ENCODE measurements at regions not wholly inside any gene's neighbourhood (a gene's known extent, or its start where the extent isn't known, plus 50 kb on each side); places are given as distances from the start of the nearest gene placed in this dataset.
"Not testable (repeated sequence)": the region's sequence is repeated elsewhere in the genome, so short reads cannot be mapped to it uniquely, and the experiment has no call there.

DNA sequence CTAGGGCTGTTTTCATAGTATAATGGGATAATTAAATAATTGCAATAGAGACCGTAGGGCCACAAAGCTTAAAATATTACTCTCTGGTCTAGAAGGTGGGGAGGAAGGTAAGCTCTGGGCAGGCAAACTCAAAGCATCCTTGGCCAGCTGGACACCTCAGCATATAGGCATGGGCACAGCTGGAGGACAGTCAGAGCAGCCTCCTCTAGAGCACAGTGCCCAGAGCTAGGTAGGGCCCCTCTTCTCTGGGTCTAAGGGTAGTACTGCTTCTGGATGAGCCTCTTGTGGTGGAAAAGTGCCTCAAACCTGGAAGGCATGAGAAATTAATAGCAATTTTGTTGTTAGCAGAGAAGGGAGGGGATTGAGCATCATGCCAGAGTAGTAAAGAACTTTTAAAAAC, 116.9 kb upstream of the FOXN2 start:
- DNase-seq, result no peak

DNA sequence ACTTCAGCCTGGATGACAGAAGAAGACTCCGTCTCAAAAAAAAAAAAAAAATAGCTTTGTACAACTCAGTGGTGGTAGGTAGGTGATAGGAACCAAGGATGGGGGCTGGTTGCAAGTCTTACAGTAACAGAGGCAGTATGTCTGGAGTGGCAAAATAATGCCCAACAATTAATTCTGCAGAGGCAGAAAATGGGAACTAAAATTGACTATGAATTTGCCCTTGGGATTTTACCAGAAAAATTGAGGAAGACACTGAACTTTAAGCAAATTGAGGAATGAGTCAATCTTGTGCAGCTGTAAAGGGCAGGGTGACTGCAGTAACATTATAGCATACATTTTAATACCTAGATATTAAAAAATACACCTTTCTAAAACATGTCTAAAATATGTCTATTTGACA, 116.1 kb upstream of the FOXN2 start:
- DNase-seq, result no peak

GRCh38 chr2:48199070-48199469, 115.4 kb upstream of the FOXN2 start:
- DNase-seq, result no peak

DNA sequence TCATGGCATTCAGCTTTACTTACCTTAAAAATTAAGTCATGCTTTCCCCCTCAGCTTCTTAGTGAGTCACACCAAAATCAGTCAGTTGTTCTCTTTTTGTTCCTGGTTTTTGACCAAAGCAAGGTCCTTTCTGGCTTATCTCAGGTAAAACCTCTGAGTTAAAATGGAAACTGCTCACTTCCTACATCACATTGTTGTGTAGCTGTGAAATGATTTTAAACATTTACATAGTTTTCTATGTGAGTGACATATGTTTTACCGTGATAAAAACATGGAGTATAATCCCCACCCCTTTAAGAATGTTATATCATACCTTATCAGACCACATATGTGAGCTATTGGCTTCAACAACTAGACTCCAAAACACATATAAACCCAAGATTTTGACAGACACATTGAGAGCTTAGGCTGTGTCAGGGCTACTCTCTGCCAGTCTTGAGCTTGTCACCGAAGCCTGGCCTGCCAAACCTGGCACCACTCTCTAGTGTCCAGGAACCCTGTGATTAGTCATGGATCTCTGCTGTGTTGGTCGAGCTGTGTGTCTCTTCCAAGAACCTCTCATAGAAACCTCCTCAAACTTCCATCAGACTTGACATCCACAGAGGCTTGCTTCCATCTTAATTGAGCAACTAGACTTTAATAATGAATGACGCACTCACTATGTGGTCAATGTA, 113.7 kb upstream of the FOXN2 start:
- DNase-seq, result no peak

DNA sequence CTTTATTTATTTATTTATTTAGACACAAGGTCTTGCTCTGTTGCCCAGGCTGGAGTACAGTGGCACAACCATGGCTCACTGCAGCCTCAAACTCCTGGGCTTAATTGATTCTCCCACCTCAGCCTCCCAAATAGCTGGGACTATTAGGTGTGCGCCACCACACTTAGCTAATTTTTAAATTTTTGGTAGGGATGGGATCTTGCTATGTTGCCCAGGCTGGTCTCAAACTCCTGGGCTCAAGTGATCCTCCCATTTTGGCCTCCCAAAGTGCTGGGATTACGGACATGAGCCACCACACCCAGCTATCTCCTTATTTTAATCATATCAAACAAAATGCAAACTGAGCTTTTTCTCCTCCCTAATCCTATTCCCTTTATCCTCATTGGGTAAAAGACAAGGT, 113.0 kb upstream of the FOXN2 start:
- not testable (repeated sequence) for DNase-seq

GRCh38 chr2:48202863-48203642, 111.4 kb upstream of the FOXN2 start:
- DNase-seq, result no peak

GRCh38 chr2:48203668-48204067, 110.8 kb upstream of the FOXN2 start:
- no peak for DNase-seq

DNA sequence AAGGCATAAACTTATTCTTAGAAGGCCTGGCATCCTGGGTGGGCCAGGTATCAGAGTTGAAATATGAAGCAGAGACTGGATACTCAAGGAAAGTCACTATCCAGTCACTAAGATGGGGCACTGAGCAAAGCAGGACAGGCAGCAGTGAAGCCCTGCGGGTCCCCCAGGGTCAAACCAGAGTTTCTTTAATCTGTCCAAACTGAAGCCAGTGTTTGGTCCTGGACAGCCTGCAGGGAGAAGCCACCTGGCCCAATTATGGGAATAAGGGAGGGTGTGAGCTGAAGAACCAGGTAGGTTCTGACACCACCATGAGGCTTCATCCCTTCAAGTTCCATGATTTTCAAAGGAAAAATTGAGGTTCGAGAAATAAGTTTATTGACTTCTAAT, 109.7 kb upstream of the FOXN2 start:
- DNase-seq, result no peak

DNA sequence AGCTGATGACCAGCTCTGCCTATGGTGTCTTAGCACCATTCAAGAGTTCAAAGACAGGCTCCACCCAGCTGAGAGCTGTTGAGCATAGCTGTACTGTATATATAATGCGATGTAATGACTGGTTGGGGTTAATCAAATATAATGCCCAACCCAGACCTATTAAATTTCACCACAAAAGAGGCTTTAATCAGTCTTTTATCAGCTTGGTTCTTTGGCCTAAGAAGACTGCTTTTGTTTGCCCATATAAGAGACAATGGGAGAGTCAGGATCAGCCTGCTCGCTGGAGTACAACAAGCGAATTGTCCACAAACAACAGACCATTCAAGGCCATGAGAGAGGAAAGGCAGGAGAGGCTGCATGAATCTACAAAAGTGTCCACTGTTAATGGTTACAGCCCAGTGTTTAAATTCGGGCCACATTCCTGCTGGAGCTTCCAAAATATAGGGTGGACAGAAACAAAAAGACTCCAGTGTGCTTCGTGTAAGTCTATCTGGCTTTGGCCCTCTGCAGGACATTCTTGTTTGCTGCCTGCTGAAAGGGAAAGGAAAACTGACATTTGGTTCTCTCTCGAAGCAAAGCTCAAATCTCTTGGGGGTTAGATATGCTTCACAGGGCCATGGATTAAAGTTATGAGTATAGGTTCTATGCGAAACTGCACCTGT, 109.2 kb upstream of the FOXN2 start:
- DNase-seq, result no peak

GRCh38 chr2:48206056-48206656, 108.3 kb upstream of the FOXN2 start:
- not testable (repeated sequence) for DNase-seq

DNA sequence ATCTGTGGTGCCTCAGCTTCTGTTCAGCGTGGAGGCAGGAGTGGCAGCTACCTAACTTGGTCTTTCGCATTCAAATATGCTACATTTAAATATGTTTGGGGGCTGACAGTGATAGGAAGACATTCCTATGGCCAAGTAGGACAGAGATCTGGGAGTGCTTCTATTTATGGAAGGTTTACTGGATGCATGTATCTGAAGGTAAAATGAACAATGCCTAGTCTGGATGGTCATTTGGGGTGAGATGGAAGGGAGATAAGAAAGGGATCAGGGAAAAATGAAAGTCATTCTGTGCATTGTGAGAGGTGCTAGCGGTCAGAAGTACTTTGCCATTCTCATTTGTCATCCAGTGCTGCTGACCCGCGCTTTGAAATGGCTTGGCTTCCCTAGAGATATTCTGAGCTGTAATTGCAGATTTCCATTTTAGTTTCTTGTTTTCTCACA, 107.3 kb upstream of the FOXN2 start:
- DNase-seq, result no peak

DNA sequence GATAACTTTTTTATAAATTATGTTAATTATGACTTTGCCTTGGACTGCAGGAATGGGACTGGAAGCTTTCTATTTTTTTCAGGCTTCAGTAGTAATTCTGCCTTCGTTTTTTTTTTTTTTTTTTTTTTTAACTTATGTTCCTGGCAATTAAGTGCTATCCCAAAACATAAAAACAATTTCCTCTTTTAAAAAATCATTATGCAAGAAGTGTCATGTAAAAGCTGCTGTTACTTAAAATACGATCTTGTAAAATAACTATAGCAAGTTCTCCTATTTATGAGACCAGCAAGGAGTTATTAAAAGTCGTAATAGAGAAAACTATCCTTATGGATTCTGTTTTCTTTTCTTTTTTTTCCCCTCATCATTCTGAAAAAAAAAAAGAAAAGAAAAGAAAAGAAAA, 106.6 kb upstream of the FOXN2 start:
- DNase-seq, result no peak

DNA sequence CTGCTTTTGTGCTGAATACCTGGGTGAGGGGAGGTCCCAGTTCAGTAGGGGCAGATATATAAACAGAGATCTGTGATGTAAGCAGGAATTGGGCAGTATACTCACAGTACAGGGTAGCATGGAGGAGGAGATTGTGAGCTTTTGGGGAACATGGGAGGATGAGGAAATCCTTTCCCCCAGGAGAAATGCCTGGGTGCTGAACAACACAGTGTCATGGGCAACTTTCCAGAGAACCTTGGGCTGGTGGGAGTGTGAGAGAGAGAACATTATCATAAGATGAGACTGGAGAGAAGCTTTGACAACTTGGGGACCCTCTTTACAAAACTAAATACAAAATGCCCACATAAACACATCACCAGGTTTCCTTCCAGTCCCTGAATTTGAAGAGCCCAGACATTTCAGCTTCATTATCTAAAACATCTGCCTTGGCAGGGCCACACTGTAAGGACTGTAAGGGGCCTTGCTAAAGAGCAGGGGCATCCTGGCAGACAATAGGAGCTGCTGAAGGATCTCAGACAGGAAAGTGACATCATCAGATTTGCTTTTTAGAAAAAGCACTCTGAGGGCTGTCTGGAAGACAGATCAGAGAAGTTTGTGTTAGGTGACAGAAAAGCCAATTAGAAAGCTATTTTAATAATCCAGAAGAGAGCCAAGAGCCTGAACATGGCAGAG, 105.1 kb upstream of the FOXN2 start:
- DNase-seq, result no peak

DNA sequence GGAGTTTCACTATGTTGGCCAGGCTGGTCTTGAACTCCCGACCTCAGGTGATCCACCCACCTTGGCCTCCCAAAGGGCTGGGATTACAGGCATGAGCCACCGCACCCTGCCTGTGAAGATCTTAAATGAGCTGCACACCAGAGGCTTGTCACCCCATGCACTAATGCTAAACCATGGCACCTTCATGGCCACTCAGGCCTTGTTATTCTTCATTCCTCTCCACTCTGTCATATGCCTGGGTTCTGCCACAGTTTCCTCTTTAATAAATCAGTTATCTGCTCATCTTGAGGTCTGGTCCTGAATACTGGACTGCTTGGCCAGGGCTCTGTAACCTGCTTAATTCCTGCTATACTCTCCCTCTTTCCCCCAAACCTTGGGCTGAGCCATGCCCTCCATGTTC, 104.3 kb upstream of the FOXN2 start:
- no peak for DNase-seq

- no peak for DNase-seq
These were observed 100.8 kb upstream of the FOXN2 start for GRCh38 chr2:48213646-48214045.

- DNase-seq, result no peak
These were observed 96.3 kb upstream of the FOXN2 start for GRCh38 chr2:48218169-48218568.

GRCh38 chr2:48219234-48219554, 95.3 kb upstream of the FOXN2 start:
- DNase-seq, result no peak

DNA sequence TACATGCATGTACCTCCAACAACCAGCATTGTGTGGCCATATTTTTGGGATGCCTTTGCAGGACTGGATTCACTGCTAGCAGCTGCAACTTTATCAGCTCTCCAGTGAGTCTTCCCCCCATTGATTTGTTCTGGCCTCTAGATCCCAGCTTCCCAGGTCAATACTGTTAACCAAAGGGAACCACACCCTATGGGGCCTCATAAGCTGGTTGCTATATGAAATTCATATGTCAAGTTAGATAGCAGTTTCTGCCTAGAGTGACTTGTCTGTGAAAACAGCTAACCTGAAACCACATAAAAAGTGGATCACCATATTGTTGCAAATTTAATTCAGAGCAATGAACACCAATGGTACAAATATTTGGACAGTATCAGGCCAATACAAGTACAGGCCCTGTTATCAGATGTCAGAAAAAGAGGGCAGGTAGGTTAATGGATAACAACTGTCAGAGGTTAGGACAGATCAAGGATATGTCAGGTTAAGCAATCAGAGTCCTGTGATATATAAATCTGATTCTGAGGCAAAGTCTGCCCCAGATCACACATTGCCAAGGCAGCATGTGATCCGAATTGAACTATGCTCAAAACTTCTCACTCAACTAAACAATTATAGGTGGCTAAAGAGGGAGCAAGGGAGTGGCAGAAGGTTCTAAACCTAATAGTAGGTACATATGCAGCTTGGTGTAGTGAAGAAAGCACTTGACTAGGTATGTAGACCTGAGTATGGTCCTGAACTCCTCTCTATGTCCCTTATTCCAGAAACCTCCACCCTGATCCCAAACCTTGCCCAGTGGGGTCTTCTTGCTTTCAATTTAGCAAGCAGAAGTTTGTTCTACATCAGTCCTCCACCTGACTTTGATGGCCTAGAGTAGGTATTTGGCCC, 94.7 kb upstream of the FOXN2 start:
- DNase-seq, result no peak

- no peak for DNase-seq
These were observed 94.0 kb upstream of the FOXN2 start for GRCh38 chr2:48220501-48220900.

GRCh38 chr2:48221846-48222516, 92.5 kb upstream of the FOXN2 start:
- DNase-seq, result no peak

DNA sequence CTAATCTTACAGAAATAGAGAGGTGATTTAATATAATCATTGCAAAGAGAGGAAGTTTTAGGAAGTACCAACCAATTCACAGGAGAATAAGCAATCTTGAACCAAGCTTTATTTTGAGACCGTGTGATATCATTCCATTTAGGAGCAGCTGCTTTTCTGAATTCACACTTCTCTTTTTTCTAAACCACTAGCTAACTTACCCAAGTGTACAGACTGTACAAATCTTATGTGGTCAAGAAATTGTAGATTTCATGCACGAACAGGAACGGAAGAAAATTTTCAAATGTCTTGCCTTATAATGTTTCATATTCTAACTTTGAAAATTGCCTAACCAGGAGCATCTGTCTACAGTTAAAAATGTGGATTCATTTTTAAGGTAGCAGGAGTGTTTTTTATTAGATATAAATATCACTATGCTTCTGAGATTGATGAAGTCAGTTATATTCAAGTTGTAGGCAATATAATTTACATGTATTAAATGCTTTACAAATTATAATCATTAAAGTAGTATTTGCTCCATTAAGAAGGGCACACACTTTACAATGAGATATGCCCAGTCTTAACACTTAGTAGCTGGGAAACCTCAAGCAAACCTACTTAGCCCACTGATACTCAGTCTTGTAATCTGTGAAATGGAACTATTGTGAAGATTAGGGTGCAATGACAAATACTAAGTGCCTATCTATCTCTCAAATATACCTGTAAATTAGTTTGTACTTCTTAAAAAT, 86.7 kb upstream of the FOXN2 start:
- no peak for DNase-seq

Measured in activated effector memory CD4-positive, alpha-beta T cell treated with anti-CD3 and anti-CD28 coated beads, Interleukin-2, amount 50 U/mL, for 16 hours (primary cell).